GM12878 (cell line): ENCODE measurements at regions not wholly inside any gene's neighbourhood (a gene's known extent, or its start where the extent isn't known, plus 50 kb on each side); places are given as distances from the start of the nearest gene placed in this dataset.

Experiments
- ATAC-seq: fragments of 200-7000 bp; cut with Tn5 transposase; 3 replicates; pipeline ENCODE4 v1.9.1; 2020; ENCODE audit warnings: mild to moderate bottlenecking, moderate library complexity
- BruUV-seq: library from RNA; stranded (reverse); fragments of 400-500 nt; replicated peaks from 2 replicates; lab custom pipeline; 2021; lab: Mats Ljungman, UMichigan
- CTCF ChIA-PET: fragments of 300-600 bp; sonication (Branson Sonifier 250); formaldehyde crosslinking; extraction: SDS; loops from one replicate; lab custom pipeline; 2021; ENCODE audit warnings: inconsistent platforms; lab: Yijun Ruan, JAX
- POLR2A ChIA-PET: fragments of 350-600 bp; formaldehyde crosslinking; extraction: SDS; loops from one replicate; lab custom pipeline; 2021; ENCODE audit warnings: inconsistent platforms; lab: Charles Lee
- RAD21 ChIA-PET: fragments of 300-600 bp; sonication (Branson Sonifier 250); formaldehyde crosslinking; loops from one replicate; lab custom pipeline; 2023; ENCODE audit warnings: antibody characterized with exemption; ENCODE audit not compliant: unreplicated experiment; lab: Charles Lee
- SMC1A ChIA-PET: fragments of 300-600 bp; sonication (Branson Sonifier 250); formaldehyde crosslinking; loops from one replicate; lab custom pipeline; 2023; ENCODE audit not compliant: unreplicated experiment, uncharacterized antibody; lab: Charles Lee
- DNase-seq: peaks from one replicate; pipeline ENCODE4 v3.0.0-alpha.2; 2011; ENCODE audit warnings: low read depth, low spot score
- FAIRE-seq: peaks from 3 replicates; lab custom pipeline; 2011; peaks lifted over from hg19 to GRCh38; lab: Jason Lieb, UNC
- H2AFZ ChIP-seq: 2 replicates; pipeline ENCODE4 v1.6.0; 2011; ENCODE audit warnings: low read depth, low read length, control low read depth; ENCODE audit not compliant: control insufficient read depth
- H3K27ac ChIP-seq: 2 replicates; pipeline ENCODE4 v1.5.1; 2011; ENCODE audit warnings: control low read depth; ENCODE audit not compliant: control insufficient read depth, insufficient read depth
- H3K27me3 ChIP-seq, 2 experiments: replicated peaks in 1 of 2; 2 replicates each; pipeline versions ENCODE4 v1.6.0 to v1.6.1; 2011; ENCODE audit warnings: low read length in 1 of 2; ENCODE audit not compliant: control insufficient read depth in 2 of 2, insufficient read depth in 2 of 2
- H3K36me3 ChIP-seq, 2 experiments: 2 replicates each; pipeline ENCODE4 v1.5.1; 2011; ENCODE audit warnings: low read length in 1 of 2; ENCODE audit not compliant: control insufficient read depth in 2 of 2, insufficient read depth in 2 of 2
- H3K4me1 ChIP-seq: 2 replicates; pipeline ENCODE4 v1.6.1; 2011; ENCODE audit warnings: mild to moderate bottlenecking, low read length, moderate library complexity, mixed read lengths; ENCODE audit not compliant: control insufficient read depth, insufficient read depth
- H3K4me2 ChIP-seq: 2 replicates; pipeline ENCODE4 v1.6.0; 2011; ENCODE audit warnings: control low read depth; ENCODE audit not compliant: control insufficient read depth, insufficient read depth
- H3K4me3 ChIP-seq: fragments of 200-600 bp; sonication (generic); 2 replicates; pipeline ENCODE4 v1.5.1; 2016
- H3K79me2 ChIP-seq: 2 replicates; pipeline ENCODE4 v1.6.0; 2011; ENCODE audit warnings: low read length; ENCODE audit not compliant: control insufficient read depth, insufficient read depth
- H3K9ac ChIP-seq: 2 replicates; pipeline ENCODE4 v1.8.0; 2011; ENCODE audit warnings: low read length, control low read depth, mixed read lengths; ENCODE audit not compliant: control insufficient read depth, insufficient read depth
- H3K9me3 ChIP-seq: replicated peaks from 3 replicates; pipeline ENCODE4 v1.5.1; 2011; ENCODE audit warnings: mild to moderate bottlenecking, low read length; ENCODE audit not compliant: control insufficient read depth, insufficient read depth
- H4K20me1 ChIP-seq: 2 replicates; pipeline ENCODE4 v1.6.0; 2011; ENCODE audit not compliant: control insufficient read depth, insufficient read depth
- BCL3 ChIP-seq: IDR thresholded peaks from 2 replicates; pipeline ENCODE4 v1.6.1; 2011; ENCODE audit warnings: borderline replicate concordance, low read depth, mild to moderate bottlenecking, moderate library complexity, low read length; ENCODE audit not compliant: insufficient read depth, poor library complexity, severe bottlenecking
- BHLHE40 ChIP-seq, 2 experiments: fragments of 450-650 bp in 1 of 2; IDR thresholded peaks; 2 replicates each; pipeline ENCODE4 v1.6.1; 2011 to 2017; ENCODE audit warnings: low read depth in 2 of 2, borderline replicate concordance in 1 of 2, improper control_type of control experiment in 1 of 2, low read length in 1 of 2, mild to moderate bottlenecking in 1 of 2
- CHD4 ChIP-seq: fragments of 200-600 bp; sonication (generic); IDR thresholded peaks from 2 replicates; pipeline ENCODE4 v1.6.1; 2016; ENCODE audit warnings: mild to moderate bottlenecking
- CTCF ChIP-seq, 3 experiments: IDR thresholded peaks in 2 of 3; conservative IDR thresholded peaks in 1 of 3; 2 replicates each; pipeline ENCODE4 v1.5.1; 2011; ENCODE audit warnings: low read depth in 3 of 3, low read length in 3 of 3, mild to moderate bottlenecking in 3 of 3, control low read depth in 2 of 3, moderate library complexity in 2 of 3, inconsistent platforms in 1 of 3, mixed read lengths in 1 of 3; ENCODE audit not compliant: control insufficient read depth in 2 of 3, insufficient read depth in 1 of 3; ENCODE audit errors: extremely low read depth in 1 of 3
- JUND ChIP-seq: IDR thresholded peaks from 2 replicates; pipeline ENCODE4 v1.6.1; 2012; ENCODE audit warnings: low read depth, mild to moderate bottlenecking, low read length, improper control_type of control experiment, moderate library complexity
- MLLT1 ChIP-seq: fragments of 450-650 bp; IDR thresholded peaks from 2 replicates; pipeline ENCODE4 v1.6.1; 2016; ENCODE audit warnings: mild to moderate bottlenecking
- NFXL1 ChIP-seq: fragments of 450-650 bp; IDR thresholded peaks from 2 replicates; pipeline ENCODE4 v1.6.1; 2017; ENCODE audit warnings: antibody characterized with exemption, mild to moderate bottlenecking, borderline replicate concordance
- NRF1 ChIP-seq: conservative IDR thresholded peaks from 2 replicates; pipeline ENCODE4 v1.6.1; 2011; ENCODE audit warnings: mild to moderate bottlenecking, low read depth, low read length, improper control_type of control experiment
- SIX5 ChIP-seq: IDR thresholded peaks from 2 replicates; pipeline ENCODE4 v1.6.1; 2011; ENCODE audit warnings: mild to moderate bottlenecking, low read depth, low read length, moderate library complexity; ENCODE audit not compliant: severe bottlenecking
- ZBTB40 ChIP-seq: fragments of 450-650 bp; IDR thresholded peaks from 2 replicates; pipeline ENCODE4 v1.6.1; 2016; ENCODE audit warnings: mild to moderate bottlenecking, moderate library complexity, borderline replicate concordance
- WGBS: methylation state at CpG from one replicate; pipeline ENCODE4 v1.1.6; 2016; ENCODE audit warnings: low lambda C conversion rate; ENCODE audit not compliant: insufficient replicate concordance, insufficient coverage; ENCODE audit errors: missing lambda C conversion rate; 5-methylcytosine and 5-hydroxymethylcytosine counted together
- in situ Hi-C: fragments of 300-500 bp; cut with MboI; formaldehyde crosslinking; loops from 9 replicates; pipeline ENCODE4 v1.14.3; 2018; ENCODE audit warnings: mixed read lengths
- intact Hi-C: fragments of 100-400 bp; cut with micrococcal nuclease; formaldehyde crosslinking; loops from one replicate; pipeline ENCODE4 v1.14.2; 2022; ENCODE audit not compliant: unreplicated experiment

GRCh38 chr14:97572583-97573458, 775.6 kb downstream of the VRK1 start:
- Histone ChIP-seq H3K27ac (no peak overlapping the region), H4K20me1 (no peaks in the 10 kb centered on the region), H3K4me1 (no peaks in the 10 kb centered on the region), H3K4me3 (no peak overlapping the region), H3K79me2 (no peaks in the 10 kb centered on the region), H3K9me3 (no peaks in the 10 kb centered on the region; the same call in 2 of the 3 replicates), H2AFZ (no peak overlapping the region), H3K27me3 (no peaks in the 10 kb centered on the region), H3K4me2 (no peak overlapping the region), H3K9ac (no peak overlapping the region), H3K36me3 (no peaks in the 10 kb centered on the region)
- DNase-seq, result no peak
- ChIA-PET RAD21 (interaction anchor here (0.8 to 1.0 kb wide), 2 partner anchors 91 to 156 kb away, joined by 3 to 4 read pairs; no protein-coding TSS in a partner anchor), CTCF (interaction anchor here (1.1 kb wide), 1 partner anchor 12 kb away, joined by 3 read pairs; no protein-coding TSS in a partner anchor), SMC1A (interaction anchor here (0.5 to 1.3 kb wide), 4 partner anchors 9 to 382 kb away, joined by 3 to 5 read pairs (median 3); no protein-coding TSS in a partner anchor), POLR2A (no interaction called here)
- TF ChIP-seq CHD4, result no peak
- no peak for TF ChIP-seq CTCF (IDR thresholded peaks at IDR 0.05 in 2 of 3, conservative IDR thresholded peaks at IDR 0.05 in 1 of 3; ENCODE audit: control insufficient read depth in 2 of 3, extremely low read depth in 1 of 3, insufficient read depth in 1 of 3, low read depth in 3 of 3, low read length in 3 of 3)
- TF ChIP-seq MLLT1, result no peak
- TF ChIP-seq NFXL1, result no peak
- TF ChIP-seq JUND, result no peak
- no peak for TF ChIP-seq SIX5
- TF ChIP-seq BCL3, result no peak
- no peak for TF ChIP-seq ZBTB40
- TF ChIP-seq BHLHE40 (IDR thresholded peaks at IDR 0.05; ENCODE audit: borderline replicate concordance in 1 of 2, low read depth in 2 of 2, low read length in 1 of 2), result no peak
- no peak for TF ChIP-seq NRF1
- FAIRE-seq, result no peak
- intact Hi-C loops, result no loop called here
- in situ Hi-C loops, result no loop called here
- no peak for ATAC-seq
- 51% methylated on average over 19 of the region's 19 CpGs for WGBS
- no TSS peak for BruUV-seq
